GM21576 (cell line): ENCODE measurements at regions not wholly inside any gene's neighbourhood (a gene's known extent, or its start where the extent isn't known, plus 50 kb on each side); places are given as distances from the start of the nearest gene placed in this dataset.

Source experiments
- ATAC-seq: cut with Tn5 transposase; IDR thresholded peaks from one replicate; pipeline ENCODE4 v1.9.1; 2021; ENCODE audit warnings: mild to moderate bottlenecking, moderate library complexity; ENCODE audit not compliant: unreplicated experiment

- no peak for ATAC-seq
These were observed 259.2 kb downstream of the PTEN start for GRCh38 chr10:88122576-88122975.

- no peak for ATAC-seq
These were observed 262.3 kb downstream of the PTEN start for GRCh38 chr10:88125766-88126165.

- no peak for ATAC-seq
These were observed 263.3 kb downstream of the PTEN start for GRCh38 chr10:88126699-88127098.

- ATAC-seq: no peak
These were observed 263.8 kb downstream of the PTEN start for GRCh38 chr10:88127269-88127668.

- ATAC-seq: no peak
These were observed 264.3 kb downstream of the PTEN start for GRCh38 chr10:88127766-88128165.

- no peak for ATAC-seq
These were observed 265.6 kb downstream of the PTEN start for GRCh38 chr10:88129013-88129412.

GRCh38 chr10:88130912-88131311 is 267.5 kb downstream of the PTEN start:
- no peak for ATAC-seq

- ATAC-seq: no peak
These were observed 268.2 kb downstream of the PTEN start for GRCh38 chr10:88131511-88132139.

- ATAC-seq: no peak
These were observed 273.3 kb downstream of the PTEN start for GRCh38 chr10:88136712-88137111.

- peak; percentile 90 for ATAC-seq
These were observed 275.0 kb downstream of the PTEN start for GRCh38 chr10:88138319-88138848.

GRCh38 chr10:88147000-88147798 is 283.8 kb downstream of the PTEN start:
- ATAC-seq: no peak

GRCh38 chr10:88149906-88150305 is 286.5 kb downstream of the PTEN start:
- no peak for ATAC-seq

GRCh38 chr10:88150339-88150738 is 286.9 kb downstream of the PTEN start:
- ATAC-seq: no peak

GRCh38 chr10:88152728-88153133 is 289.3 kb downstream of the PTEN start:
- ATAC-seq: no peak

- ATAC-seq: no peak
These were observed 291.3 kb downstream of the PTEN start for GRCh38 chr10:88154596-88155250.

GRCh38 chr10:88156341-88156740 is 292.9 kb downstream of the PTEN start:
- ATAC-seq: no peak

- ATAC-seq: no peak
These were observed 294.6 kb downstream of the PTEN start for GRCh38 chr10:88157981-88158465.

GRCh38 chr10:88158526-88159122 is 295.2 kb downstream of the PTEN start:
- ATAC-seq: no peak

GRCh38 chr10:88159127-88159829 is 295.9 kb downstream of the PTEN start:
- no peak for ATAC-seq

GRCh38 chr10:88161070-88161469 is 297.6 kb downstream of the PTEN start:
- ATAC-seq: no peak

GRCh38 chr10:88161756-88162155 is 298.3 kb downstream of the PTEN start:
- ATAC-seq: no peak
